Skeletal muscle tissue (tissue), 3 donors: ENCODE measurements at regions not wholly inside any gene's neighbourhood (a gene's known extent, or its start where the extent isn't known, plus 50 kb on each side); places are given as distances from the start of the nearest gene placed in this dataset.

Source experiments
- H3K27ac ChIP-seq: one replicate; pipeline ENCODE4 v1.7.0; 2013; ENCODE audit warnings: mild to moderate bottlenecking, low read depth, low read length, inconsistent platforms
- H3K27me3 ChIP-seq, 3 donors: one replicate each; pipeline ENCODE4 v1.7.0; 2013; ENCODE audit warnings: low read length in 3 of 3; ENCODE audit not compliant: control insufficient read depth in 3 of 3, insufficient read depth in 3 of 3
- H3K36me3 ChIP-seq, 3 donors: one replicate each; pipeline ENCODE4 v1.7.0; 2013; ENCODE audit warnings: low read length in 3 of 3; ENCODE audit not compliant: control insufficient read depth in 3 of 3, insufficient read depth in 3 of 3
- H3K4me1 ChIP-seq, 3 donors: one replicate each; pipeline ENCODE4 v1.7.0; 2013; ENCODE audit warnings: low read length in 3 of 3, mild to moderate bottlenecking in 3 of 3; ENCODE audit not compliant: control insufficient read depth in 3 of 3, insufficient read depth in 3 of 3
- H3K4me3 ChIP-seq, 3 donors: one replicate each; pipeline ENCODE4 v1.7.0; 2013; ENCODE audit warnings: low read length in 3 of 3
- H3K9ac ChIP-seq, 3 donors: one replicate each; pipeline ENCODE4 v1.7.0; 2013; ENCODE audit warnings: low read length in 3 of 3, mild to moderate bottlenecking in 3 of 3, moderate library complexity in 2 of 3, low read depth in 1 of 3
- H3K9me3 ChIP-seq, 3 donors: one replicate each; pipeline ENCODE4 v1.7.0; 2013; ENCODE audit warnings: low read length in 3 of 3; ENCODE audit not compliant: control insufficient read depth in 3 of 3
- donor health status: Osteomylitis.

DNA sequence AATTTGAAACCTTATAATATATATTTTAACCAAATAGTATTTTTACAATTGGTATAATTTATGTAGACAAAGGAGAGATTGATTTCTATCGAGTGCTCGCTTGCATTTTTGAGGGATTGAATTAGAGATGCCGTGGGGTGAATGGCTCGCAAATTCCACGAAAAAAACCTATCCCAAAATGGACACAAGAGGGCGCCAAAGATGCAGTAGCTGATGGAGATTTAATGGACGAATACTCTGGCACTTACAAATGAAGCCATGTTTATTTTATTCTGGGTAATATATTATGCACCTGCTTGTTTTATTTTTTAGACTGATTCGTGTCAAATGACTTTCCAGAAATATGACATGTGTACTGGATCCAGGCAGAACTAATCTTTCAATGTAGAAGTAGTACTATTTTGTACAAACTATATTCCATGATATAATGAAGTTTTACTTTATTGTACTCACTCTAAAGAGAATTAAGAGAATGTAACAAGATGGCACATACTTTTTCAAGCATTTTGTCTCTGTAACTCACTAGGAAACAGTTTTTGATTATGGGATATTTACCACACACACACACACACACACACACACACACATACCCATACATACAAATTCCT is 505.4 kb downstream of the PLCL1 start:
- Histone ChIP-seq H3K27me3 (peaks cover 0 to 10% (median 0%) of the 10 kb centered on the region in 3 donors), H3K9ac (no peak overlapping the region), H3K9me3 (no peaks in the 10 kb centered on the region)

GRCh38 chr2:198309081-198309480 is 504.7 kb downstream of the PLCL1 start:
- H3K36me3 ChIP-seq = no peaks in the 10 kb centered on the region
- H3K27ac ChIP-seq = no peak overlapping the region
- no peak overlapping the region for H3K9ac ChIP-seq
- H3K9me3 ChIP-seq = no peaks in the 10 kb centered on the region
- H3K4me3 ChIP-seq = no peak overlapping the region
- peaks cover 0 to 10% (median 0%) of the 10 kb centered on the region in 3 donors for H3K27me3 ChIP-seq
- H3K4me1 ChIP-seq = no peaks in the 10 kb centered on the region

More for the DNA sequence above, 505.4 kb downstream of the PLCL1 start:
- no peaks in the 10 kb centered on the region for H3K36me3 ChIP-seq
- no peak overlapping the region for H3K4me3 ChIP-seq
- H3K4me1 ChIP-seq = no peaks in the 10 kb centered on the region
- H3K27ac ChIP-seq = no peak overlapping the region

- H3K4me1 ChIP-seq = no peaks in the 10 kb centered on the region
- no peak overlapping the region for H3K27ac ChIP-seq
- peaks cover 0 to 7% (median 0%) of the 10 kb centered on the region in 3 donors for H3K27me3 ChIP-seq
- no peaks in the 10 kb centered on the region for H3K36me3 ChIP-seq
- H3K9me3 ChIP-seq = no peaks in the 10 kb centered on the region
- H3K9ac ChIP-seq = no peak overlapping the region
- H3K4me3 ChIP-seq = no peak overlapping the region
Observed at GRCh38 chr2:198308368-198308767, 504.0 kb downstream of the PLCL1 start.

DNA sequence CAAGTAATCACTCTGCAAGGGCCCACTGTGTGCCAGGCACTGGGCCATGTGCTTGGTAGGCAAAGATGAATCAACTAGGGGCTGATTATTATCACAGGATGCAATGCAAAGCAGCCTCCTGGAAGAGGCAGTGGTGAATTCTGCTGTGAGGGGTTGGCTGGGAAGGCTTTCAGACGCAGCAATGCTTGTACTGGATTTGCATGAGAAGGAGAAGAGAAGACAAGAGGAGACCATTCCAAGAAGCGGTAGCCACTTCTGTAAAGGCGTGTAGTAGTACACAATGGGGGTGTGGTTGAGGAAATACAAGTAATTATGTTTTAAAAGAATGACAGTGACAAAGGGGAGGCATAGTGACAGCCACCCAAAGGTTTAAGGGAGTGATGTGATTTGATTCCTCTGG is 502.7 kb downstream of the PLCL1 start:
- H3K4me1 ChIP-seq = no peaks in the 10 kb centered on the region
- H3K9me3 ChIP-seq = no peaks in the 10 kb centered on the region
- no peak overlapping the region for H3K9ac ChIP-seq
- peaks cover 0 to 1% (median 0%) of the 10 kb centered on the region in 3 donors for H3K27me3 ChIP-seq
- no peak overlapping the region for H3K4me3 ChIP-seq
- H3K27ac ChIP-seq = no peak overlapping the region
- no peaks in the 10 kb centered on the region for H3K36me3 ChIP-seq

- Histone ChIP-seq H3K9ac (no peak overlapping the region), H3K27me3 (no peaks in the 10 kb centered on the region), H3K27ac (no peak overlapping the region), H3K4me3 (no peak overlapping the region), H3K36me3 (no peaks in the 10 kb centered on the region), H3K9me3 (no peaks in the 10 kb centered on the region), H3K4me1 (no peaks in the 10 kb centered on the region)
Observed at GRCh38 chr2:198304859-198305258, 500.5 kb downstream of the PLCL1 start.

GRCh38 chr2:198297350-198297749 is 493.0 kb downstream of the PLCL1 start:
- Histone ChIP-seq H3K27me3 (no peaks in the 10 kb centered on the region), H3K36me3 (no peaks in the 10 kb centered on the region), H3K27ac (no peak overlapping the region), H3K9ac (no peak overlapping the region), H3K9me3 (no peaks in the 10 kb centered on the region), H3K4me3 (no peak overlapping the region), H3K4me1 (no peaks in the 10 kb centered on the region)

DNA sequence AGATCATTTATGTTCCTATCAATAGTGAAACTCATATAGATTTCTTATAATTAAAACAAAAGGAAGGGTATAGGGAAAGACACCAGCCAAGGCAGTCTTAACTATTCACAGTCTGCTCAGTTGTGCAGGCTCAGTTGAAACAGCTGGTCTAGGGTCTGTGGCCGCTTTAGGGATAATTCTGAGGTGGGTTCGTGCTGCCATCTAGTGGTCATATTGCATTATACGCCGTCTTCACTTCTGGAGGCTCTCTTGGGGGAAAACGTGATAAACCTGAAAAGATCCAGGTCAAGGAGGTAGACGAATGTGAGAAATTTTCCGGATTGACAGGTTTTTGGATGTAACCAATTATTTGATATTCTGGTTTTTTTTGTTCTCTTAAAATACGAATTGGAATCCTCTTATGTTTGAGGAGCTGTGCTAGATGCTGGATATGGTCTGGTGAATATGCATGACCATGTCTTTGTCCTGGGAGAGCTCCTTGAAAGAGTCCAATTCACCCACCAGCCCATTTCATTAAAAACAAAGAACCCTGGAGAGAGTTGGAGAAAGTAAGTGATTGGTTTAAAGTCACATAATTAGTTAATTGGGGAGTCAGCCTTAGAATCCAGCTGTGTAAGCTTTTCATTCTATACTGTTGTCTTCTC is 492.4 kb downstream of the PLCL1 start:
- Histone ChIP-seq H3K4me1 (no peaks in the 10 kb centered on the region), H3K27me3 (no peaks in the 10 kb centered on the region), H3K4me3 (no peak overlapping the region), H3K36me3 (no peaks in the 10 kb centered on the region), H3K27ac (no peak overlapping the region), H3K9me3 (no peaks in the 10 kb centered on the region), H3K9ac (no peak overlapping the region)

DNA sequence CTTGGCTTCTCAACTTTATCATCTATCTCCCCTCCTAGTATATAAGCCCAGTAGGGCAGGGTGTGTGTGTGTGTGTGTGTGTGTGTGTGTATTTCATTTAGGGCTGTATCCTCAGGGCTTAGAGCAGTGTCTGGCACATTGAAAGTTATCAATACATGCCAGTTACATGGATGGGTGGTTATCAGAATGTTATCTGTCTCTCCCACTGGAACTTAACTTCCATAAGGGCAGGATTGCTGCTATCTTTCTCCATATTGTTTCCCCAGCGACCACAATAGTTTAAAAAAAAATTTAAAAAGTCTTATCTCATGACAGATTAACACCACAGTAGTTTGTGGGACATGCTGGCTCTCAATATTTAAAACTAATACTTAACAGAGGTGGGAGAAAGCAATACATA is 488.9 kb downstream of the PLCL1 start:
- H3K4me1 ChIP-seq = no peaks in the 10 kb centered on the region
- no peak overlapping the region for H3K4me3 ChIP-seq

GRCh38 chr2:198289811-198290210 is 485.4 kb downstream of the PLCL1 start:
- Histone ChIP-seq H3K36me3 (no peaks in the 10 kb centered on the region), H3K9ac (no peak overlapping the region), H3K9me3 (no peaks in the 10 kb centered on the region), H3K4me1 (no peaks in the 10 kb centered on the region), H3K27me3 (peaks cover 0 to 4% (median 0%) of the 10 kb centered on the region in 3 donors), H3K27ac (no peak overlapping the region), H3K4me3 (no peak overlapping the region)

More for the DNA sequence above, 488.9 kb downstream of the PLCL1 start:
- no peaks in the 10 kb centered on the region for H3K9me3 ChIP-seq
- no peak overlapping the region for H3K9ac ChIP-seq
- no peaks in the 10 kb centered on the region for H3K27me3 ChIP-seq
- H3K36me3 ChIP-seq = no peaks in the 10 kb centered on the region
- H3K27ac ChIP-seq = no peak overlapping the region

DNA sequence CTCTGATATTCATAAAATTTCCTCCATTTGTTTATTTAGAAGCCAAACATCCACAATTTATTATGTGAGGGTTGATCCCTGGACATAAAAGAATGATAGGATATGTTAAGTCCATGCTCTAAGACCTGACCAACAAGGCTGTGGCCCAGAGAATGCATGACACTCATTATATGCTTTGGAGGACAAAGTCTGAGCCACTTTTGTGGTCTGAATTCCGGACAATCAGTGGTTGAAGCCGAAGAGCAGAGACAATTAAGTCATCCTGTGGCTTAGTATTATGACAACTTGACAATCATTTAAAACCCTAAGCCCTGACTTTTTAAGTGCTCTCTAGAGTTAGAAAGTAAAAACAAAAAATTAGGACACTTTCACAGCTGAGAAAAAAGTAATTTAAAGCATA is 483.3 kb downstream of the PLCL1 start:
- Histone ChIP-seq H3K9ac (no peak overlapping the region), H3K36me3 (no peaks in the 10 kb centered on the region), H3K4me3 (no peak overlapping the region), H3K27me3 (peaks cover 0 to 4% (median 0%) of the 10 kb centered on the region in 3 donors), H3K4me1 (no peaks in the 10 kb centered on the region), H3K27ac (no peak overlapping the region), H3K9me3 (no peaks in the 10 kb centered on the region)
